Activated CD4-positive, alpha-beta T cell treated with anti-CD3 and anti-CD28 coated beads for 36 hours (primary cell): ENCODE measurements at regions not wholly inside any gene's neighbourhood (a gene's known extent, or its start where the extent isn't known, plus 50 kb on each side); places are given as distances from the start of the nearest gene placed in this dataset.

ENCODE experiments used
- ATAC-seq: fragments of 200-7000 bp; cut with Tn5 transposase; one replicate; pipeline ENCODE4 v1.10.0; 2021; ENCODE audit warnings: mild to moderate bottlenecking, moderate library complexity
- CTCF ChIA-PET: fragments of 350-600 bp; sonication (Branson Sonifier 250); formaldehyde crosslinking; loops from one replicate; lab custom pipeline; 2021; ENCODE audit warnings: antibody characterized with exemption; lab: Charles Lee
- POLR2A ChIA-PET: fragments of 350-600 bp; sonication (Branson Sonifier 250); formaldehyde crosslinking; loops from one replicate; lab custom pipeline; 2021; ENCODE audit warnings: antibody characterized with exemption, inconsistent platforms; lab: Charles Lee
- DNase-seq: peaks from one replicate; pipeline ENCODE4 v3.0.0-alpha.2; 2020
- H3K27ac Mint-ChIP-seq: one replicate; pipeline ENCODE4 v1.8.0; 2021; ENCODE audit warnings: mixed read lengths
- H3K27me3 Mint-ChIP-seq: one replicate; pipeline ENCODE4 v1.8.0; 2021; ENCODE audit warnings: mixed read lengths
- H3K36me3 Mint-ChIP-seq: one replicate; pipeline ENCODE4 v1.8.0; 2021; ENCODE audit warnings: low read depth, mixed read lengths
- H3K4me1 Mint-ChIP-seq: one replicate; pipeline ENCODE4 v1.8.0; 2021; ENCODE audit warnings: mixed read lengths
- H3K4me3 Mint-ChIP-seq: one replicate; pipeline ENCODE4 v1.8.0; 2021; ENCODE audit warnings: mild to moderate bottlenecking, moderate library complexity, mixed read lengths
- H3K9me3 Mint-ChIP-seq: one replicate; pipeline ENCODE4 v1.8.0; 2021; ENCODE audit warnings: low read depth, mixed read lengths
- intact Hi-C, 2 experiments: fragments of 100-400 bp; cut with DNase I in 1 of 2; cut with micrococcal nuclease in 1 of 2; formaldehyde crosslinking; loops; one replicate each; pipeline versions ENCODE4 v1.14.2 to v1.15.1; 2022 to 2024; cut with DNase I, micrococcal nuclease

DNA sequence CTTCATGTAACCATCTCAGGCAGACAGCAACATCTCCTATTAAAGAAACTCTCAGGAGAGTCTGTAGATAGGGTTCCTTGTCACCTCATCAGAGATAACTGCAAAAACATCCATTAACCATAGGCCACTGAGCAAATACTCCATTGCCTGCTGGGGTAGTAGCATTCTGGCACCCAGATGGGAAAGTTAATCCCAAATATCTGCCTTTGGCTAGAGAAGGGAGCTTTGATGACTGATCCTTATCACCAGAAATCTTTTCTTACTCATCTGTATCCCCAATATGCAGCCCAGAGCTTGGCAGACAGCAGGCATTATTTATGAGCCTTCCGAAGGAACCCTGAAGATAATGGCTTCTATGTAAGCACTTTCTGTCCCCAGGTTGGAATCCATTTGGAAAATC is 173.1 kb downstream of the MFSD1 start:
- POLR2A ChIA-PET: no interaction called here
- no peak for ATAC-seq

DNA sequence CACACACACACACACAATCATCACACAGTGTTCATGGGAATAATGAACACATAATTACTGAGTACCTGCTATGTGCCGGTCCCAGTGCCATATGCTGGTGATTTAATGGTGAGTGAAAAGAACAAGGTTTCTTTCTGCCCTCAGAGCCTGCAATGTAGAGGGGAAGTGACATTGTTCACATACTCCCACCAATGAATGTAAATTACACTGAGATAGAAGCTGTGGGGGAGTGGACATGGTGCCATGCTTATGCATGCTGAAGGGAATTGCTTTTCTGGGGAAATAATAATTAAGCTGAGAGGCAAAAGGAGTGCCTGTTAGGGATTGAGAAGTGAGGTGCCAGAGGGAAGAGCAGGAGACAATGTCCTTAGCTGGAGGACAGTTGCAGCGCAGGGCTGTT is 175.1 kb downstream of the MFSD1 start:
- DNase-seq (no peak), ATAC-seq (no peak)
- H3K4me3 Mint-ChIP-seq: no peak overlapping the region
- H3K4me1 Mint-ChIP-seq: no peaks in the 10 kb centered on the region
- H3K27ac Mint-ChIP-seq: no peak overlapping the region
- intact Hi-C loops: no loop called here
- ChIA-PET CTCF (no interaction called here), POLR2A (no interaction called here)
- H3K27me3 Mint-ChIP-seq: no peaks in the 10 kb centered on the region
- H3K36me3 Mint-ChIP-seq: no peaks in the 10 kb centered on the region
- H3K9me3 Mint-ChIP-seq: peaks cover 4% of the 10 kb centered on the region

More for the DNA sequence above, 173.1 kb downstream of the MFSD1 start:
- Mint-ChIP-seq H3K9me3 (no peaks in the 10 kb centered on the region), H3K27me3 (no peaks in the 10 kb centered on the region), H3K4me3 (no peak overlapping the region), H3K27ac (no peak overlapping the region), H3K4me1 (no peaks in the 10 kb centered on the region), H3K36me3 (no peaks in the 10 kb centered on the region)
- CTCF ChIA-PET: no interaction called here
- no peak for DNase-seq
- intact Hi-C loops: no loop called here

DNA sequence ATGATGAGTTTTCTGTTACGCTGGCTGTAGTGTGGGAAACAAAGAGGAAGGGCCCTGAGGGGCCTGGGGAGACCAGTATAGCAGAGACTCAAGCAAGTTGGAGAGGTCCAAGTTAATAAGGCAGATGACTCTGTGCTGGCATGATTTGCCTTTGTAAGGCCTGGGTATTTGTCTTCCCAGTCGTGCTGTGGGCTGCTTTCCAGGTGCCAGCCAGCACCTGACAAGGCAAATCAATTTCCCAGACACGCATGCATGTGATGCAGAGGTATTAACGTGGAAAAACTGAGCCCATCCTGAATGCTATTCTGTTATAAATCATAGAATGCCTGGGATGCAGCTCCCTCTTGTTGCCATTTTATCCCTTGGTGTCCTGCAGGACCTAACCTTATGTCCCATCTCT is 175.6 kb downstream of the MFSD1 start:
- no peaks in the 10 kb centered on the region for H3K36me3 Mint-ChIP-seq
- no peaks in the 10 kb centered on the region for H3K4me1 Mint-ChIP-seq
- H3K27ac Mint-ChIP-seq: no peak overlapping the region
- intact Hi-C loops: no loop called here
- ChIA-PET POLR2A (no interaction called here), CTCF (interaction anchor here (0.6 kb wide), 1 partner anchor 280 kb away, joined by 4 read pairs; no protein-coding TSS in a partner anchor)
- H3K9me3 Mint-ChIP-seq: peaks cover 6% of the 10 kb centered on the region
- no peaks in the 10 kb centered on the region for H3K27me3 Mint-ChIP-seq
- no peak for DNase-seq
- no peak overlapping the region for H3K4me3 Mint-ChIP-seq
- ATAC-seq: no peak

DNA sequence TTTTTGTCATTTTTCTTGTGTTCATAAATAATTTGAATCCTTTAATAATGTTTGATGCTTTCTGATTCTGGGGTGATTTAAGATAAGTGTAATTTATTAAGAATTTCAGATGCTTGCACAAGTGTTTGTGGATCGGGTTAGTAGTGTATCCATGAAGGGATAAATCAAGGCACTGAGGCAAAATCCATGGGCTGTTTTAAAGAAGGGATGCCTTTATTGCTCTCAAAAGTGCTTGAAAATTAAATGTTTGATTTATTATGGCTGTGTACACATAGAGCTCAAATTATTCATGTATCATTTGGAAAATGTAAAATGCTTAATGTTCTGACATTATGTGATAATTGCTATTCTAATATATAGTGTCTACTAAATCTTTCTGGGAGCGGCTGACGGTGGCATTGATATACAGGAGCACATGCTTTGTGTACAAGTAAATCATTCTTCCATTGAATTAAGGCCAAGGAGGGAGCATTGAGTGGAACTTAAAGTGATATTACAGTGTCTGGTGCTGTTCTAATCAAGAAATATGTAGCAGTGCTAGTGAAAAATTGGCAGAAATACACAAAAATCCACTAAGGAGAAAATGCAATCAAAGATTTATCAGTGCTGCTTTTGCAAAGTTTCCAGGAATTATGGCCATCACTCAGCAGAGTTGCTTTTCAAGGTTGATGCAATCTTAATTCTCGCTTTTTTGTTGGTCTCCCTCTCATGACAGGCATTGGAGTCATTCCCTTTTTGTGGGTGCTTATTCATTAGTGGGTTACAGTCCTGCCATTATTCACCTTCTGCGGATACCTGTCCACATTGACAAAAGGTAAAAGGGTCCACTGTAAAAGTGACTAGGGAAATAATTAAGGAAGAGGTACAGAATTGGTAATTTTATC is 181.6 kb downstream of the MFSD1 start:
- no peak for ATAC-seq
- no peaks in the 10 kb centered on the region for H3K4me1 Mint-ChIP-seq
- intact Hi-C loops: no loop called here
- H3K27ac Mint-ChIP-seq: no peak overlapping the region
- CTCF ChIA-PET: no interaction called here
- peaks cover 2% of the 10 kb centered on the region for H3K27me3 Mint-ChIP-seq
- peaks cover 9% of the 10 kb centered on the region for H3K9me3 Mint-ChIP-seq
- no peak overlapping the region for H3K4me3 Mint-ChIP-seq
- H3K36me3 Mint-ChIP-seq: no peaks in the 10 kb centered on the region
- DNase-seq: no peak
- POLR2A ChIA-PET: no interaction called here

DNA sequence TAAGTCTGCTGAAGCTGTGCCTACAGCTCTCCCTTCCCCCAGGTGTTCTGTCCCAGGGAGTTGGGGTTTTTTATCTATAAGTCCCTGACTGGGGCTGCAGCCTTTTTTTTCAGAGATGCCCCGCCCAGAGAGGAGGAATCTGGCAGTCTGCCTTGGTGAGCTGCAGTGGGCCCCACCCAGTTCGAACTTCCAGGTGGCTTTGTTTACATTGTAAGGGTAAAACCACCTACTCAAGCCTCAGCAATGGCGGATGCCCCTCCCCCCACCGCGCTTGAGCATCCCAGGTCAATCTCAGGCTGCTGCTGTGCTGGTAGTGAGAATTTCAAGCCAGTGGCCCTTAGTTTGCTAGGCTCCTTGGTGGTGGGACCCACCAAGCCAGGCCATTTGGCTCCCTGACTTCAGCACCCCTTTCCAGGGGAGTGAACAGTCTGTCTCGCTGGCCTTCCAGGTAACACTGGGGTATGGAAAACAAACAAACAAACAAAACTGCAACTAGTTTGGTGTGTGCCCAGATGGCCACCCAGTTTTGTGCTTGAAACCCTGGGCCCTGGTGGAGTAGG is 189.4 kb downstream of the MFSD1 start:
- H3K4me3 Mint-ChIP-seq: no peak overlapping the region
- DNase-seq (no peak), ATAC-seq (no peak)
- ChIA-PET POLR2A (no interaction called here), CTCF (no interaction called here)
- peaks cover 3% of the 10 kb centered on the region for H3K9me3 Mint-ChIP-seq
- H3K36me3 Mint-ChIP-seq: no peaks in the 10 kb centered on the region
- H3K4me1 Mint-ChIP-seq: no peaks in the 10 kb centered on the region
- peaks cover 3% of the 10 kb centered on the region for H3K27me3 Mint-ChIP-seq
- intact Hi-C loops: no loop called here
- H3K27ac Mint-ChIP-seq: no peak overlapping the region

DNA sequence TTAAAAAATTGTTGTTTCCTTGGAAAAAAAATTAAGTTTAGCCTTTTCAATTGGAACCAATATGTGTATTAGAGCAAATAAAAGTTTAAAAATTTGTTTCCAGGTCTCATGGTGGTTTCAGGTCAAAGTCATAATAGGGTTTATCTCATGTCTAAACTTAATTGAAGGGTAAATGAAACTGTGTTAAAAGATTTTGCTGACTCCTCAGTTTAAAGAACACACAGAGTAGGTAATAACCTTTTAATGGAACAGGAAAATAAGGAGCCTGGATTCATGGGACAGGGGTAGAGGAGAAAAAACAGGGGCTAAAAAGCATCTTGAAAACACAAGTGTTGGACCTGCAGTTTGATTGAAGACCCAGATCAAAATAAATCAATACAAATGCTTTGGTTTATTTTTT is 190.6 kb downstream of the MFSD1 start:
- ATAC-seq (no peak), DNase-seq (no peak)
- Mint-ChIP-seq H3K9me3 (no peaks in the 10 kb centered on the region), H3K27ac (no peak overlapping the region), H3K27me3 (peaks cover 5% of the 10 kb centered on the region), H3K4me1 (no peaks in the 10 kb centered on the region), H3K36me3 (no peaks in the 10 kb centered on the region), H3K4me3 (no peak overlapping the region)
- CTCF ChIA-PET: no interaction called here
- intact Hi-C loops: no loop called here
- POLR2A ChIA-PET: no interaction called here

DNA sequence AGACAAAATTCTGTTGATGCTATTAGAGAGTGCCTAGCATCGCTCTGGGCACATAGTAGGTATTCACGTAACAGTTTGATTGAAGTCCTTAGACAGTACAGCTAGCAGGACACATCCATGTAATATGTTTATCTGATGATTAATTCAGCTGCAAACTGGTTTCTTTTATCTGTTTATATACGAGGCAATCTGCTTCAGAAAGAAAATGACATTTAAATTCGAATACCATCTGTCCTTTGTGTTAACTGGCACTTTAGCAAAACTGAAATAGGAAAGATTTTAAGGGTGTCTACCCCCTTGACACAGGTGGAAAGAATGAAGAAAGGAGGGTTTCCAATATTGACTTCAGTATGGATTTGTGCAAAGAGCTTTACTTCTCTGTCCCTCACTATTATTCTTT is 192.5 kb downstream of the MFSD1 start:
- no peak for ATAC-seq
- Mint-ChIP-seq H3K36me3 (no peaks in the 10 kb centered on the region), H3K4me3 (no peak overlapping the region), H3K4me1 (no peaks in the 10 kb centered on the region), H3K27ac (no peak overlapping the region), H3K27me3 (peaks cover 6% of the 10 kb centered on the region), H3K9me3 (no peaks in the 10 kb centered on the region)
- intact Hi-C loops: no loop called here
- DNase-seq: no peak
- ChIA-PET POLR2A (no interaction called here), CTCF (no interaction called here)

DNA sequence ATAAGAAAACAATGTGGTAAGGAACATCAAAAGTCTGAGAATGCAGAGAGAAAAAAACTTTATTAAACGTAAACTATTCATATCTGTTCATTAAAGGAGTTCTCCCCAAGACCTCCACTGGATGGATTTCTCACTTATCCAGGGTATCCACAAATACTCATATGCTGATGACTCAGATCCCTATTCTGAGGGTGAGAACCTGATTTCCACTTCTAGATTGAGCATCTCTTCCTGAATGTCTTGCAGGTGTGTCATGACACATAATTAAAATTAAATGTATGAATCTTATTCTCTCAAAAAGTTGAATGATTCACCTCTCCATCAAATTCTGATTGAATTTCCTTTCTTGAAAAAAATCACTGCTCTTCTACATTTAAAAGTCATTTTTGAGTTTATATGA is 199.9 kb downstream of the MFSD1 start:
- Mint-ChIP-seq H3K27me3 (peaks cover 5% of the 10 kb centered on the region), H3K36me3 (no peaks in the 10 kb centered on the region), H3K4me1 (no peaks in the 10 kb centered on the region), H3K9me3 (no peaks in the 10 kb centered on the region), H3K27ac (no peak overlapping the region), H3K4me3 (no peak overlapping the region)
- ChIA-PET POLR2A (no interaction called here), CTCF (no interaction called here)
- DNase-seq: no peak
- ATAC-seq: no peak
- intact Hi-C loops: no loop called here

DNA sequence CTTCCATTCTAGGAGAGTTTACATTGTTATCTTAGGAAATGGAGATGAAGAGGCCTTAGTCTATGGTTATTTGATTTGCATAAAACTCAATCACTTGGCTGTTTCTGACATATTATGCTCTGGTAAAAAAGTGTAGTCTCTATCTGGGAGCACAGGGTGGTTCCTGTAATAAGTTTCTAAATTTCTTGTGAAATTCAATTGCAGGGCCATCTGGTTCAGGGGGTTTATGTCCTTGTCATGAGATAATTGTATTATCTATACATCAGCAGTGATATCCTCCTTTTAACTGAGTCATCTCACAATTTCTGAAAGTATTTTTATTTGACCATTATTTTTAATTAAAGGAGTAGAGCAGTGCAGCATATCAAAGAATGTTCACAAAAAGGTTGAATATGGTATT is 203.3 kb downstream of the MFSD1 start:
- Mint-ChIP-seq H3K36me3 (no peaks in the 10 kb centered on the region), H3K4me3 (no peak overlapping the region), H3K27ac (no peak overlapping the region), H3K27me3 (peaks cover 2% of the 10 kb centered on the region), H3K4me1 (no peaks in the 10 kb centered on the region), H3K9me3 (no peaks in the 10 kb centered on the region)
- no peak for ATAC-seq
- ChIA-PET CTCF (no interaction called here), POLR2A (no interaction called here)
- intact Hi-C loops: no loop called here
- DNase-seq: no peak

DNA sequence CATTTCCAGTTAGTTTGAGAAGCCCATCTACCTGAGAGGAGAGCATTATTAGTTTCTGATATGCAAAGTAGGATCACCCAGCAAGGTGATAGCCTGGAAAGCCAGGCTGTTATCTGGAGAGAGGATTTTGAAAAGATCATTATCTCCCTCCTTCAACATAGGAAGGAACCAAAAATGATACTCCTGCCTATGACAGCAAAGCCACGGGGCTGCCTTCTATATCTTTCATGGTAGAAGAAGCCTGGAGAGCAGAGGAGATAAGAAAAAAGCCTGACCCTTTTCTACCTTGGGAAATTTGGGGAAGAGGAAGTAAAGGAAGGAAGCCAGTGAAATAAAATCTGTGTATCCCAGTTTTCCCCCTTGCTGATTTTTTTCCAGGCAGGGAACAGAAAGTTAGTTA is 205.5 kb downstream of the MFSD1 start:
- POLR2A ChIA-PET: no interaction called here
- Mint-ChIP-seq H3K9me3 (no peaks in the 10 kb centered on the region), H3K4me3 (no peak overlapping the region), H3K27me3 (peaks cover 2% of the 10 kb centered on the region), H3K4me1 (no peaks in the 10 kb centered on the region), H3K27ac (no peak overlapping the region), H3K36me3 (no peaks in the 10 kb centered on the region)
- ATAC-seq: no peak
- intact Hi-C loops: no loop called here
- DNase-seq: no peak
- CTCF ChIA-PET: no interaction called here

DNA sequence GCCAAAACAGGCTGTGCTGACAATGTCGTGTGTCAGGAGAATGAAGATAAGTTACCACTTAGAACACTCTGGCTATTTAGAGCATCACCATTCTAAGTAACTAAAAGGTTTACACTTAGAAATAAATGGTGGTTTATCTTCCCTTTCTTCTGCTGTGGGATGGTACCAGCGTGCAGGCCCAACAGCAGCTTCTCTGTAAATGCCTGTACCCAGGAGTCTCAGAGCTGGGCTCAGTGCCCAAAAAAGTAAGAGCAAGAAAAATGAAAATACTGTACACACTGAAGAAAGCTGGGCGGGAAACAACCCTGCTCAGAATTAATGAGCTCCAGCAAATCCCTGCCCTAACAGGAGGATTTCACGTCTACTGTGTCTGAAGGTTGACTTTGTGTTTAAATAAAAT is 206.5 kb downstream of the MFSD1 start:
- no peak overlapping the region for H3K4me3 Mint-ChIP-seq
- DNase-seq (no peak), ATAC-seq (no peak)
- H3K4me1 Mint-ChIP-seq: no peaks in the 10 kb centered on the region
- H3K9me3 Mint-ChIP-seq: no peaks in the 10 kb centered on the region
- H3K36me3 Mint-ChIP-seq: no peaks in the 10 kb centered on the region
- intact Hi-C loops: no loop called here
- ChIA-PET CTCF (no interaction called here), POLR2A (no interaction called here)
- H3K27ac Mint-ChIP-seq: no peak overlapping the region
- H3K27me3 Mint-ChIP-seq: peaks cover 3% of the 10 kb centered on the region

DNA sequence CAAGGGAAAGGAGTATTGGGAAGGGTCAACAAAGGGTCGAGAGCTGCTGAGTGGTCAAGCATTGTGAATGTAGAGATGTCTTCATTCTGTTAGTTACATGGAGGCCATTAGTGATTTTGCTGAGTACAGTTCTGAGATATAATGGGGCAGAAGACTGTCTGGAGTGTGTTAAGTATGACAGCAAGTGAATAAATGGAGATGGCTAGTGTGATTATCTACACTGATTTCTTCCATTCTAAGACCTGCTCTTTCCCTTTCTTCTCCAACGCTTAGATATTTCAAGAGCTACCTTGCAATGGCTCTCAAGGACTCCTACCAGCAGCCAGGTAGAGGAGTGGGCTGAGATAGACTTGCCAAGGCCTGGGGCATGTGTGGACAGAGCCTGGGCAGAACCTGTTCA is 216.5 kb downstream of the MFSD1 start:
- Mint-ChIP-seq H3K9me3 (peaks cover 1% of the 10 kb centered on the region), H3K4me1 (no peaks in the 10 kb centered on the region), H3K27ac (no peak overlapping the region), H3K27me3 (peaks cover 1% of the 10 kb centered on the region), H3K36me3 (no peaks in the 10 kb centered on the region), H3K4me3 (no peak overlapping the region)
- ChIA-PET POLR2A (no interaction called here), CTCF (no interaction called here)
- intact Hi-C loops: no loop called here
- no peak for ATAC-seq
- DNase-seq: no peak
